HepG2 (cell line): ENCODE measurements at regions not wholly inside any gene's neighbourhood (a gene's known extent, or its start where the extent isn't known, plus 50 kb on each side); places are given as distances from the start of the nearest gene placed in this dataset.

Source experiments
- FOXK1 ChIP-seq: sonication (generic); formaldehyde crosslinking; IDR thresholded peaks from 2 replicates; pipeline ENCODE4 v1.4.0; 2020; ENCODE audit warnings: low read depth, missing genetic modification reagents, borderline replicate concordance
- ZNF34 ChIP-seq: sonication (generic); formaldehyde crosslinking; IDR thresholded peaks from 2 replicates; pipeline ENCODE4 v1.4.0; 2020; ENCODE audit warnings: mild to moderate bottlenecking, missing genetic modification reagents, borderline replicate concordance
- ZZZ3 ChIP-seq: sonication (generic); formaldehyde crosslinking; IDR thresholded peaks from 2 replicates; pipeline ENCODE4 v1.4.0; 2020; ENCODE audit warnings: missing genetic modification reagents, mild to moderate bottlenecking, borderline replicate concordance
- TF ChIP-seq, protein P1 (sequence below): sonication (generic); formaldehyde crosslinking; IDR thresholded peaks from 2 replicates; pipeline ENCODE4 v1.4.0; 2020; ENCODE audit warnings: mild to moderate bottlenecking, missing genetic modification reagents
- TF ChIP-seq, protein P2 (sequence below): sonication (generic); formaldehyde crosslinking; IDR thresholded peaks from 2 replicates; pipeline ENCODE4 v1.5.0; 2020; ENCODE audit warnings: missing genetic modification reagents
- TF ChIP-seq, protein P3 (sequence below): sonication (generic); formaldehyde crosslinking; IDR thresholded peaks from 2 replicates; pipeline ENCODE4 v1.4.0; 2020; ENCODE audit warnings: missing genetic modification reagents, borderline replicate concordance

DNA sequence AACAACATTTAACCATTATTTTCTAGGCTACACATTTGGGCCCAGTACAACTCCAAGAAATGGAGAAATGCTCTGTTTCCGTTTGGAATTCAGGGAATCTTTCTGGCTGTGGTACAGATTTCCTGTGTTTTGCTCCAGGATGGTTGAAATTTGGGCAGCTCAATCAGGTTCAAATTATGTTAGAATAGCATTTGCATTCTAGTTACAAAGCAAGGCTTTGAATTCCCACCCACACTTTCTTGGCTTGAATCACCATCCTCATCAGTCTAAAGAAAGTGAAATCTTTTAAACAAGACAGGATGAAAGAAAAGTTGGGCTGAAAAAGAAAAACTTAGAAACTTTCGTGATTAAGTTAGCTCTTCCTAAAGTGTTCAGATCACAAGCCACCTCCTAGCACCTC, 98.1 kb upstream of the VCX3B start (continued):
- TF ChIP-seq, protein P1, sequence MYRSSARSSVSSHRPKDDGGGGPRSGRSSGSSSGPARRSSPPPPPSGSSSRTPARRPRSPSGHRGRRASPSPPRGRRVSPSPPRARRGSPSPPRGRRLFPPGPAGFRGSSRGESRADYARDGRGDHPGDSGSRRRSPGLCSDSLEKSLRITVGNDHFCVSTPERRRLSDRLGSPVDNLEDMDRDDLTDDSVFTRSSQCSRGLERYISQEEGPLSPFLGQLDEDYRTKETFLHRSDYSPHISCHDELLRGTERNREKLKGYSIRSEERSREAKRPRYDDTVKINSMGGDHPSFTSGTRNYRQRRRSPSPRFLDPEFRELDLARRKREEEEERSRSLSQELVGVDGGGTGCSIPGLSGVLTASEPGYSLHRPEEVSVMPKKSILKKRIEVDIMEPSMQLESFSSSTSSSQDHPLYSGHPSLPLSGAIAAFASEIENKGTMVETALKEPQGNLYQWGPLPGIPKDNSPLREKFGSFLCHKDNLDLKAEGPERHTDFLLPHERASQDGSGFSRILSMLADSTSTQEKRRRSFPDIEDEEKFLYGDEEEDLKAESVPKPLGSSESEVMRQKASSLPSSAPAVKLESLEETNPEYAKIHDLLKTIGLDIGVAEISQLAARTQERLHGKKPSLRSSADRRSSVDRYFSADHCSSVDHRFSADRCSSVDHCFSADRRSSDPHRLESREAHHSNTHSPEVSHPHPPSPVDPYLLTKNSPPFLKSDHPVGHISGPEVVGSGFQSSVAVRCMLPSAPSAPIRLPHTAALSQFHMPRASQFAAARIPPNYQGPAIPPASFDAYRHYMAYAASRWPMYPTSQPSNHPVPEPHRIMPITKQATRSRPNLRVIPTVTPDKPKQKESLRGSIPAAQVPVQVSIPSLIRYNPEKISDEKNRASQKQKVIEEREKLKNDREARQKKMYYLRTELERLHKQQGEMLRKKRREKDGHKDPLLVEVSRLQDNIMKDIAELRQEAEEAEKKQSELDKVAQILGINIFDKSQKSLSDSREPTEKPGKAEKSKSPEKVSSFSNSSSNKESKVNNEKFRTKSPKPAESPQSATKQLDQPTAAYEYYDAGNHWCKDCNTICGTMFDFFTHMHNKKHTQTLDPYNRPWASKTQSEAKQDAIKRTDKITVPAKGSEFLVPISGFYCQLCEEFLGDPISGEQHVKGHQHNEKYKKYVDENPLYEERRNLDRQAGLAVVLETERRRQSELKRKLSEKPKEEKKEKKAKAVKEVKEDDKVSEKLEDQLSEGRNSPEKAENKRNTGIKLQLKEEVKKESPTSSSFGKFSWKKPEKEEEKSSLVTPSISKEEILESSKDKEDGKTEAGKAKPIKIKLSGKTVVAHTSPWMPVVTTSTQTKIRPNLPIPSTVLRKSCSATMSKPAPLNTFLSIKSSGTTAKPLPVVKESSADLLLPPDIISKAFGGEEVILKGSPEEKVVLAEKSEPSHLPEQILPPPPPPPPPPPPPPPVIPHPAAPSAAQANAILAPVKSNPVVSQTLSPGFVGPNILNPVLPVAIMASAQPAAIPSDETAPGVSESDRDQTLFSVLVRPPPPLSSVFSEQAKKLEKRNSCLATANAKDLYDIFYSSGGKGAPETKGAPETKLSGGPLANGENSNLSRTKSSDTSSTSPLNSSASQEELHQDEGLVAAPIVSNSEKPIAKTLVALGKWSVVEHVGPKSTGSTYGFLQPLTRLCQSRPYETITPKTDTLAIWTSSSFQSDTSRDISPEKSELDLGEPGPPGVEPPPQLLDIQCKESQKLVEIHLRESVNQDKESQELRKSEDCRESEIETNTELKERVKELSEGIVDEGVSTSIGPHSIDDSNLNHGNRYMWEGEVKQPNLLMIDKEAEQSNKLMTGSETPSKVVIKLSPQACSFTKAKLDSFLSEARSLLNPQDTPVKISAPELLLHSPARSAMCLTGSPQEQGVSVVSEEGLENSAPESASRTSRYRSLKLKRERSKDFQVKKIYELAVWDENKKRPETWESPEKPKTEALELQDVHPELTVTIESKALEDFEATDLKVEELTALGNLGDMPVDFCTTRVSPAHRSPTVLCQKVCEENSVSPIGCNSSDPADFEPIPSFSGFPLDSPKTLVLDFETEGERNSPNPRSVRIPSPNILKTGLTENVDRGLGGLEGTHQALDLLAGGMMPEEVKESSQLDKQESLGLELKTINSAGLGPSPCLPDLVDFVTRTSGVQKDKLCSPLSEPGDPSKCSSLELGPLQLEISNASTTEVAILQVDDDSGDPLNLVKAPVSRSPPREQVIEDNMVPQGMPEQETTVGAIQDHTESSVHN (CRISPR knock-in tag): no peak
- no peak for TF ChIP-seq FOXK1 (CRISPR knock-in tag)
- TF ChIP-seq, protein P2, sequence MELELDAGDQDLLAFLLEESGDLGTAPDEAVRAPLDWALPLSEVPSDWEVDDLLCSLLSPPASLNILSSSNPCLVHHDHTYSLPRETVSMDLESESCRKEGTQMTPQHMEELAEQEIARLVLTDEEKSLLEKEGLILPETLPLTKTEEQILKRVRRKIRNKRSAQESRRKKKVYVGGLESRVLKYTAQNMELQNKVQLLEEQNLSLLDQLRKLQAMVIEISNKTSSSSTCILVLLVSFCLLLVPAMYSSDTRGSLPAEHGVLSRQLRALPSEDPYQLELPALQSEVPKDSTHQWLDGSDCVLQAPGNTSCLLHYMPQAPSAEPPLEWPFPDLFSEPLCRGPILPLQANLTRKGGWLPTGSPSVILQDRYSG (CRISPR knock-in tag): no peak
- TF ChIP-seq ZNF34 (CRISPR knock-in tag): no peak
- TF ChIP-seq, protein P3, sequence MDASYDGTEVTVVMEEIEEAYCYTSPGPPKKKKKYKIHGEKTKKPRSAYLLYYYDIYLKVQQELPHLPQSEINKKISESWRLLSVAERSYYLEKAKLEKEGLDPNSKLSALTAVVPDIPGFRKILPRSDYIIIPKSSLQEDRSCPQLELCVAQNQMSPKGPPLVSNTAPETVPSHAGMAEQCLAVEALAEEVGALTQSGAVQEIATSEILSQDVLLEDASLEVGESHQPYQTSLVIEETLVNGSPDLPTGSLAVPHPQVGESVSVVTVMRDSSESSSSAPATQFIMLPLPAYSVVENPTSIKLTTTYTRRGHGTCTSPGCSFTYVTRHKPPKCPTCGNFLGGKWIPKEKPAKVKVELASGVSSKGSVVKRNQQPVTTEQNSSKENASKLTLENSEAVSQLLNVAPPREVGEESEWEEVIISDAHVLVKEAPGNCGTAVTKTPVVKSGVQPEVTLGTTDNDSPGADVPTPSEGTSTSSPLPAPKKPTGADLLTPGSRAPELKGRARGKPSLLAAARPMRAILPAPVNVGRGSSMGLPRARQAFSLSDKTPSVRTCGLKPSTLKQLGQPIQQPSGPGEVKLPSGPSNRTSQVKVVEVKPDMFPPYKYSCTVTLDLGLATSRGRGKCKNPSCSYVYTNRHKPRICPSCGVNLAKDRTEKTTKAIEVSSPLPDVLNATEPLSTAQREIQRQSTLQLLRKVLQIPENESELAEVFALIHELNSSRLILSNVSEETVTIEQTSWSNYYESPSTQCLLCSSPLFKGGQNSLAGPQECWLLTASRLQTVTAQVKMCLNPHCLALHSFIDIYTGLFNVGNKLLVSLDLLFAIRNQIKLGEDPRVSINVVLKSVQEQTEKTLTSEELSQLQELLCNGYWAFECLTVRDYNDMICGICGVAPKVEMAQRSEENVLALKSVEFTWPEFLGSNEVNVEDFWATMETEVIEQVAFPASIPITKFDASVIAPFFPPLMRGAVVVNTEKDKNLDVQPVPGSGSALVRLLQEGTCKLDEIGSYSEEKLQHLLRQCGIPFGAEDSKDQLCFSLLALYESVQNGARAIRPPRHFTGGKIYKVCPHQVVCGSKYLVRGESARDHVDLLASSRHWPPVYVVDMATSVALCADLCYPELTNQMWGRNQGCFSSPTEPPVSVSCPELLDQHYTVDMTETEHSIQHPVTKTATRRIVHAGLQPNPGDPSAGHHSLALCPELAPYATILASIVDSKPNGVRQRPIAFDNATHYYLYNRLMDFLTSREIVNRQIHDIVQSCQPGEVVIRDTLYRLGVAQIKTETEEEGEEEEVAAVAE (CRISPR knock-in tag): no peak
- no peak for TF ChIP-seq ZZZ3
